Uterus (tissue), 3 donors: ENCODE measurements at regions not wholly inside any gene's neighbourhood (a gene's known extent, or its start where the extent isn't known, plus 50 kb on each side); places are given as distances from the start of the nearest gene placed in this dataset.
"Not testable (repeated sequence)": the region's sequence is repeated elsewhere in the genome, so short reads cannot be mapped to it uniquely, and the experiment has no call there.

ENCODE experiments used
- DNase-seq, 2 donors: peaks; one replicate each; pipeline ENCODE4 v3.0.0-alpha.2; 2019 to 2020
- H3K27ac ChIP-seq, 2 donors: fragments of 200-600 bp; sonication (generic); 1 replicate in 1 of 2; 2 replicates in 1 of 2; pipeline ENCODE4 v1.5.1; 2016 to 2018
- H3K27me3 ChIP-seq, 2 donors: fragments of 200-600 bp; sonication (generic); one replicate each; pipeline ENCODE4 v1.5.1; 2018 to 2019; ENCODE audit warnings: control low read depth in 1 of 2
- H3K36me3 ChIP-seq, 2 donors: fragments of 200-600 bp; sonication (generic); one replicate each; pipeline ENCODE4 v1.5.1; 2019; ENCODE audit warnings: control low read depth in 1 of 2
- H3K4me1 ChIP-seq, 2 donors: fragments of 200-600 bp; sonication (generic); one replicate each; pipeline ENCODE4 v1.5.1; 2018 to 2019; ENCODE audit warnings: control low read depth in 1 of 2
- H3K4me3 ChIP-seq, 2 donors: fragments of 200-600 bp; sonication (generic); 1 replicate in 1 of 2; 2 replicates in 1 of 2; pipeline ENCODE4 v1.5.1; 2018 to 2019; ENCODE audit warnings: mild to moderate bottlenecking in 1 of 2
- H3K9me3 ChIP-seq, 2 donors: fragments of 200-600 bp; sonication (generic); one replicate each; pipeline ENCODE4 v1.5.1; 2019; ENCODE audit warnings: control low read depth in 1 of 2
- CTCF ChIP-seq, 4 experiments: fragments of 200-600 bp in 2 of 4; fragments of 450-650 bp in 2 of 4; sonication (generic) in 2 of 4; IDR thresholded peaks; one replicate each; pipeline ENCODE4 v1.5.1; 2016 to 2019; ENCODE audit warnings: antibody characterized with exemption in 4 of 4, mild to moderate bottlenecking in 2 of 4, moderate library complexity in 1 of 4
- POLR2A ChIP-seq, 2 donors: fragments of 450-650 bp; IDR thresholded peaks; one replicate each; pipeline ENCODE4 v1.6.1; 2016; ENCODE audit warnings: antibody characterized with exemption in 2 of 2, mild to moderate bottlenecking in 1 of 2, moderate library complexity in 1 of 2
- intact Hi-C: fragments of 100-400 bp; cut with DNase I; formaldehyde crosslinking; loops from one replicate; pipeline ENCODE4 v1.15.1; 2023; ENCODE audit warnings: low total_unique reads
- donor health status: DM: yes; HTN: yes; CAD: no.

- Histone ChIP-seq H3K36me3 (no peaks in the 10 kb centered on the region), H3K9me3 (no peaks in the 10 kb centered on the region), H3K4me1 (no peaks in the 10 kb centered on the region), H3K4me3 (no peak overlapping the region), H3K27me3 (no peaks in the 10 kb centered on the region), H3K27ac (no peak overlapping the region)
- TF ChIP-seq POLR2A (IDR thresholded peaks at IDR 0.05) = no peak
- TF ChIP-seq CTCF (IDR thresholded peaks at IDR 0.05) = no peak
- DNase-seq = no peak
- intact Hi-C loops = no loop called here
Measured at GRCh38 chr5:166725593-166725992, 1565.9 kb upstream of the WWC1 start.

DNA sequence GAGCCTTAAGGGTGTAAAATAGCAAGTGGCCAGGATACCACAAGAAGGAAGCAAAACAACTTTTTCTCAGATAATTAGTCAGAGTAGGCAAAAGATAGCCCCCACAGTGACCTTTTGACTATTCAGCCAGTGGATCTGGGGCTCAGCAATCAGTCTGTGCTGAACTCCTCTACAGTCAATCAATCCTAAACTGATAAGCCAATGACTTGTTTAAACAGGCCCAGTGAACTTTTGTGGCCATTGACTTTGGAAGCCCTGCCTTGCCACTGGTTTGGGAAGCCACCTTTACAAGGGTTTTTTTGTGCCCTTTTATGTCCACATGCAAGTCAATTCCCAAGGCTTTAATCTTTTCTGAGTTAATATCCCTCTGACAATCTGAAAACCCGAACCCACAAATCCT, 1565.0 kb upstream of the WWC1 start:
- Histone ChIP-seq H3K4me3 (no peak overlapping the region), H3K36me3 (no peaks in the 10 kb centered on the region), H3K27me3 (no peaks in the 10 kb centered on the region), H3K4me1 (no peaks in the 10 kb centered on the region), H3K27ac (no peak overlapping the region), H3K9me3 (no peaks in the 10 kb centered on the region)
- no peak for DNase-seq
- intact Hi-C loops = no loop called here
- TF ChIP-seq CTCF (IDR thresholded peaks at IDR 0.05) = no peak
- no peak for TF ChIP-seq POLR2A (IDR thresholded peaks at IDR 0.05)

- H3K27ac ChIP-seq, H3K27me3 ChIP-seq, DNase-seq, H3K9me3 ChIP-seq, H3K4me1 ChIP-seq, H3K4me3 ChIP-seq, H3K36me3 ChIP-seq, intact Hi-C loops: not testable (repeated sequence)
Measured at GRCh38 chr5:166742951-166743350, 1548.5 kb upstream of the WWC1 start.

DNA sequence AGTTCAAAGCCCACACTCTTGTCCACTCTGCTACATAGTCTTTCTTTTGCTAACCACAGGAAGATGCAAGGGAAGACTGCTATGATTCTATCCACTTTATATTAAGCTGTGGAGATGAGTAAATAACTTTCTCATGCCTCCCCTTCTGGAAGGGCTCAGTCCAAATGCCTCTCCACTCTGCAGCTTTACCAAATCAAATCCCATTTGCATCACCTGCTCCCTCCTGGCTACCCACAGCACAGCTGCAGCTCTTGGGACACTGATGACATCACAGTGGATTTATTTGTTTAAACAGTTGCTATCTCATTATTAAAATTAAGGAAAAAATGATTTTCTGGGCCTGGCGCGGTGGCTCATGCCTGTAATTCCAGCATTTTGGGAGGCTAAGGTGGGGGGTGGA, 1544.9 kb upstream of the WWC1 start:
- DNase-seq = no peak
- H3K9me3 ChIP-seq = no peaks in the 10 kb centered on the region
- TF ChIP-seq POLR2A (IDR thresholded peaks at IDR 0.05) = no peak
- no peak for TF ChIP-seq CTCF (IDR thresholded peaks at IDR 0.05)
- intact Hi-C loops = no loop called here
- H3K36me3 ChIP-seq = no peaks in the 10 kb centered on the region
- no peak overlapping the region for H3K27ac ChIP-seq
- no peak overlapping the region for H3K4me3 ChIP-seq
- no peaks in the 10 kb centered on the region for H3K27me3 ChIP-seq
- no peaks in the 10 kb centered on the region for H3K4me1 ChIP-seq

DNA sequence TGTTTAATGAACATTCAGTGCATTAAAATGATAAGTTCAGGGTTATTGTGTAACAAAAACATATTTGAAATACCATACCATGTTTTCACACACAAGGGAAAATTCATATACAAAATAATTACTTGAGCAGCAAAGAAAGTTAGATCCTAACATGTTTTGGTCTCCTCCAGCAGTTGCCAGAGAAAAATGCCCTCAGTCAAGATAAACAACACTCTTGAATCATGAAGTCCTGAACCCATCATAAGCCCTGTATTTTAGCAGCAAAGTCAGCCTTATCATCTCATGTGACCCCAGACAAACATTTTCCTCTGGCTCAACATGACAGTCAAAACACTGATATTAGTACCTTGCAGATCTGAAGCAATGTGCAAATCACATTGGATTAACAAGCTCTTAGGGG, 1541.1 kb upstream of the WWC1 start:
- Histone ChIP-seq H3K27ac (no peak overlapping the region), H3K27me3 (no peaks in the 10 kb centered on the region), H3K4me1 (no peaks in the 10 kb centered on the region), H3K36me3 (no peaks in the 10 kb centered on the region), H3K4me3 (no peak overlapping the region), H3K9me3 (no peaks in the 10 kb centered on the region)
- no peak for DNase-seq
- intact Hi-C loops = no loop called here
- no peak for TF ChIP-seq CTCF (IDR thresholded peaks at IDR 0.05)
- TF ChIP-seq POLR2A (IDR thresholded peaks at IDR 0.05) = no peak

DNA sequence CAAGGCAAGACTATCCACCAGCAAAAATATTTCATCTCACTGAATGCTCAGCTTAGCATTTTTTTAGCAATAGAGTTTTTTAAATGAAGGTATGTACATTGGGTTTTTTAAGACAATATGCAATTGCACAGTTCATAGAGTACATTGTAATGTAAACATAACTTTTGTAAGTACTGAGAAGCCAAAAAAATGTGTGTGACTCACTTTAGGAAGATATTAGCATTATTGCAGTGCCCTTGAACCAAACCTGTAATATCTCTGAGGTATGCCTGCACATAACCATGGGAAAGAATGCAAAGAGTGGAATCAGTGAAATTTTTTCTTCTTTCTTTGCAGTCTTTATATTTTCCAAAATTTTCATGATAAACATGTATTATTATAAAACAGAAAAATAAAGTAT, 1533.3 kb upstream of the WWC1 start:
- TF ChIP-seq POLR2A (IDR thresholded peaks at IDR 0.05) (no peak), CTCF (IDR thresholded peaks at IDR 0.05) (no peak)
- intact Hi-C loops = no loop called here

More for the DNA sequence above, 1533.3 kb upstream of the WWC1 start:
- DNase-seq = no peak
- Histone ChIP-seq H3K36me3 (no peaks in the 10 kb centered on the region), H3K9me3 (no peaks in the 10 kb centered on the region), H3K27me3 (no peaks in the 10 kb centered on the region), H3K4me3 (no peak overlapping the region), H3K4me1 (no peaks in the 10 kb centered on the region), H3K27ac (no peak overlapping the region)
